Thoracic aorta (tissue), 2 donors: ENCODE measurements at regions not wholly inside any gene's neighbourhood (a gene's known extent, or its start where the extent isn't known, plus 50 kb on each side); places are given as distances from the start of the nearest gene placed in this dataset.
A peak's percentile ranks its signal among the peaks of the same experiment; 100 is the strongest.
"Not testable (repeated sequence)": the region's sequence is repeated elsewhere in the genome, so short reads cannot be mapped to it uniquely, and the experiment has no call there.

Experiments
- ATAC-seq: fragments of 150-250 bp; one replicate; pipeline ENCODE4 v1.8.0; 2017; ENCODE audit warnings: low read depth; ENCODE audit not compliant: insufficient number of reproducible peaks, low FRiP score
- DNase-seq: peaks from one replicate; pipeline ENCODE4 v3.0.0-alpha.2; 2020; ENCODE audit warnings: low spot score
- H3K27ac ChIP-seq, 2 donors: fragments of 200-600 bp; sonication (generic); 1 replicate in 1 of 2; 2 replicates in 1 of 2; pipeline ENCODE4 v1.5.1; 2016; ENCODE audit warnings: mild to moderate bottlenecking in 2 of 2, moderate library complexity in 2 of 2
- H3K27me3 ChIP-seq: fragments of 200-600 bp; sonication (generic); replicated peaks from 2 replicates; pipeline ENCODE4 v1.6.0; 2016; ENCODE audit warnings: mild to moderate bottlenecking; ENCODE audit not compliant: insufficient read depth
- H3K36me3 ChIP-seq: fragments of 200-600 bp; sonication (generic); one replicate; pipeline ENCODE4 v1.5.1; 2016
- H3K4me1 ChIP-seq, 2 donors: fragments of 200-600 bp; sonication (generic); 1 replicate in 1 of 2; 2 replicates in 1 of 2; pipeline versions ENCODE4 v1.5.1 to v1.6.0; 2016; ENCODE audit warnings: low read depth in 2 of 2, mild to moderate bottlenecking in 1 of 2; ENCODE audit not compliant: control insufficient read depth in 1 of 2
- H3K4me3 ChIP-seq: fragments of 200-600 bp; sonication (generic); 2 replicates; pipeline ENCODE4 v1.5.1; 2016; ENCODE audit warnings: mild to moderate bottlenecking
- H3K9me3 ChIP-seq: fragments of 200-600 bp; sonication (generic); 2 replicates; pipeline ENCODE4 v1.5.1; 2016
- TF ChIP-seq, protein P1 (sequence below): fragments of 200-600 bp; sonication (generic); IDR thresholded peaks from one replicate; pipeline ENCODE4 v1.5.1; 2019; ENCODE audit warnings: antibody characterized with exemption

DNA sequence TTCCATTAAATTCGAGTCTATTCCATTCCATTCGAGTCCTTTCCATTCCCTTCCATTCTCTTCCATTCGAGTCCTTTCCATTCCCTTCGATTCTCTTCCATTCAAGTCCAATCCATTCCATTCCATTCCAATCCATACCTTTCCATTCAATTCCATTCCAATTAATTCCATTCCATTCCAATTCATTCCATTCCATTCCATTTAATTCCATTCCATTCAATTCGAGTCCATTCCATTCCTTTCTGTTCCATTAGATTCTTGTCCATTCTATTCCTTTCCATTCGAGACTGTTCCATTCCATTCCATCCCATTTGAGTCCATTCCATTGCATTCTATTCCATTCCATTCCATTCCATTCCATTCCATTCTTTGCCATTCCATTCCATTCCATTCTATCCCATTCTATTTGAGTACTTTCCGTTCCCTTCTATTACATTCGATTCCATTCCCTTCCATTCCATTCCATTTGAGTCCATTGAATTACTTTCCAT, 1130.0 kb downstream of the RPIA start:
- no peak overlapping the region for H3K27ac ChIP-seq
- no peaks in the 10 kb centered on the region for H3K36me3 ChIP-seq
- H3K4me3 ChIP-seq, result no peak overlapping the region
- peaks cover 24% of the 10 kb centered on the region for H3K9me3 ChIP-seq
- ATAC-seq, result no peak
- TF ChIP-seq, protein P1, sequence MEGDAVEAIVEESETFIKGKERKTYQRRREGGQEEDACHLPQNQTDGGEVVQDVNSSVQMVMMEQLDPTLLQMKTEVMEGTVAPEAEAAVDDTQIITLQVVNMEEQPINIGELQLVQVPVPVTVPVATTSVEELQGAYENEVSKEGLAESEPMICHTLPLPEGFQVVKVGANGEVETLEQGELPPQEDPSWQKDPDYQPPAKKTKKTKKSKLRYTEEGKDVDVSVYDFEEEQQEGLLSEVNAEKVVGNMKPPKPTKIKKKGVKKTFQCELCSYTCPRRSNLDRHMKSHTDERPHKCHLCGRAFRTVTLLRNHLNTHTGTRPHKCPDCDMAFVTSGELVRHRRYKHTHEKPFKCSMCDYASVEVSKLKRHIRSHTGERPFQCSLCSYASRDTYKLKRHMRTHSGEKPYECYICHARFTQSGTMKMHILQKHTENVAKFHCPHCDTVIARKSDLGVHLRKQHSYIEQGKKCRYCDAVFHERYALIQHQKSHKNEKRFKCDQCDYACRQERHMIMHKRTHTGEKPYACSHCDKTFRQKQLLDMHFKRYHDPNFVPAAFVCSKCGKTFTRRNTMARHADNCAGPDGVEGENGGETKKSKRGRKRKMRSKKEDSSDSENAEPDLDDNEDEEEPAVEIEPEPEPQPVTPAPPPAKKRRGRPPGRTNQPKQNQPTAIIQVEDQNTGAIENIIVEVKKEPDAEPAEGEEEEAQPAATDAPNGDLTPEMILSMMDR, result no peak
- H3K4me1 ChIP-seq, result no peaks in the 10 kb centered on the region
- H3K27me3 ChIP-seq, result no peaks in the 10 kb centered on the region
- no peak for DNase-seq

DNA sequence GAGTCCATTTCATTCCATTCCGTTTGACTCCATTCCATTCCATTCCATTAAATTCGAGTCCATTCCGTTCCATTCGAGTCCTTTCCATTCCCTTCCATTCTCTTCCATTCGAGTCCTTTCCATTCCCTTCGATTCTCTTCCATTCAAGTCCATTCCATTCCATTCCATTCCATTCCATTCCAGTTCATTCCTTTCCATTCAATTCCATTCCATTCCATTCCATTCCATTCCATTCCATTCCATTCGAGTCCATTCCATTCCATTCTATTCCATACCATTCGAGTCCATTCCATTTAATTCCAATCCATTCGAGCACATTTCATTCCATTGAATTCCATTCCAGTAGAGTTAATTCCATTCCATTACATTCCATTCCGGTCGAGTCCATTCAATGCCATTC, 1130.9 kb downstream of the RPIA start:
- H3K9me3 ChIP-seq, result peaks cover 24% of the 10 kb centered on the region
- not testable (repeated sequence) for H3K27me3 ChIP-seq, H3K4me3 ChIP-seq, H3K27ac ChIP-seq, H3K4me1 ChIP-seq, H3K36me3 ChIP-seq, ATAC-seq, DNase-seq

DNA sequence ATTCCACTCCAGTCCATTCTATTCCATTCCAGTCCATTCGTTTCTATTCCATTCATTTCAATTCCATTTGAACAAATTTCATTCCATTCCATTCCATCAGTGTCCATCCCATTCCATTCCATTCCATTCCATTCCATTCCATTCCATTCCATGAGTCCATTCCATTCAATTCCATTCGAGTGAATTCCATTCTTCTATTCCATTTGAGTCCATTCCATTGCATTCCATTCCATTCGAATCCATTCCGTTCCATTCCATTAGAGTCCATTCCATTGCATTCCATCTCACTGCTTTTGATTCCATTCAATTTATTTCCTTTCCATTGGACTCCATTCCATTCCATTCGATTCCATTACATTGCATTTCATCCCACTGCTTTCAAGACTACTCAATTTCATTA, 1132.1 kb downstream of the RPIA start:
- no peak for ATAC-seq
- TF ChIP-seq, protein P1, result no peak
- no peak for DNase-seq
- Histone ChIP-seq H3K27me3 (no peaks in the 10 kb centered on the region), H3K4me1 (no peaks in the 10 kb centered on the region), H3K4me3 (no peak overlapping the region), H3K9me3 (peaks cover 21% of the 10 kb centered on the region), H3K27ac (no peak overlapping the region), H3K36me3 (no peaks in the 10 kb centered on the region)

DNA sequence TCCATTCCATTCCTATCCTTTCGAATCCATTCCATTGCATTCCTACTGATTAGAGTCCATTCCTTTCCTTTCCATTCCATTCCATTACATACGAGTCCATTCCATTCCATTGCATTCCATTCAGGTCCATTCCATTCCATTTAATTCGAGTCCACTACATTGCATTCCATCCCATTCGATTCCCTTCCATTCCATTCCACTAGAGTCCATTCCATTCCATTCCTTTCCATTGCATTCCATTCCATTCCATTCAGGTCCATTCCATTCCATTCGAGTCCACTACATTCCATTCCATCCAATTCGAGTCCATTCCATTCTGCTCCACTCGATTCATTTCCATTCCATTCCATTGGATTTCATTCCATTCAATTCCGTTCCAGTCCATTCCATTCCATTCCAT, 1133.6 kb downstream of the RPIA start:
- TF ChIP-seq, protein P1, result no peak
- Histone ChIP-seq H3K9me3 (peaks cover 16% of the 10 kb centered on the region), H3K27ac (no peak overlapping the region), H3K4me1 (no peaks in the 10 kb centered on the region), H3K36me3 (no peaks in the 10 kb centered on the region), H3K27me3 (no peaks in the 10 kb centered on the region), H3K4me3 (no peak overlapping the region)
- DNase-seq (no peak), ATAC-seq (no peak)

DNA sequence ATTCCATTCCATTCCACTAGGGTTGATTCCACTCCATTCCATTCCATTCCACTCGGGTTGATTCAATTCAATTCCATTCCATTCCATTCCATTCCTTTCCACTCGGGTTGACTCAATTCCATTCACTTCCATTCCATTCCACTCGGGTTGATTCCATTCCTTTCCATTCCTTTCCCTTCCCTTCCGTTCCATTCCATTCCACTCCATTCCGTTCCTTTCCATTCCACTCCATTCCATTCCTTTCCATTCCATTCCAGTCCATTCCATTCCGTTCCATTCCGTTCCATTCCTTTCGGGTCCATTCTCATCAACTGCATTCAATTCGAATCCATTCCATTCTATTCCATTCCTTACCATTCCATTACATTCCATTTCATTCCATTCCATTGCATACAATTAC, 1135.3 kb downstream of the RPIA start:
- not testable (repeated sequence) for ATAC-seq, H3K27ac ChIP-seq, H3K27me3 ChIP-seq, H3K4me1 ChIP-seq, H3K36me3 ChIP-seq, DNase-seq, H3K4me3 ChIP-seq
- H3K9me3 ChIP-seq, result peaks cover 14% of the 10 kb centered on the region

DNA sequence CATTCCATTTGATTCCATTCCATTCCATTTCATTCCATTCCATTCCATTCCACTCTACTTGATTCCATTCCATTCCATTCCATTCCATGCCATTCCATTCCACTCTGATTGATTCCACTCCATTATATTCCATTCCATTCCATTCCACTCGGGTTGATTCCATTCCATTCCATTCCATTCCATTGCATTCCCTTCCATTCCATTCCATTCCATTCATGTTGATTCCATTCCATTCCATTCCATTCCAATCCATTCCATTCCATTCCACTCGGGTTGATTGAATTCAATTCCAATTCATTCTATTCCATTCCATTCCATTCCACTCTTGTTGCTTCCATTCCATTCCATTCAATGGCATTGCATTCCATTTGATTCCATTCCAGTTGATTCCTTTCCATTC, 1136.4 kb downstream of the RPIA start:
- not testable (repeated sequence) for H3K36me3 ChIP-seq, DNase-seq, H3K4me3 ChIP-seq, ATAC-seq, H3K27ac ChIP-seq, H3K27me3 ChIP-seq, H3K4me1 ChIP-seq
- H3K9me3 ChIP-seq, result peaks cover 11% of the 10 kb centered on the region

DNA sequence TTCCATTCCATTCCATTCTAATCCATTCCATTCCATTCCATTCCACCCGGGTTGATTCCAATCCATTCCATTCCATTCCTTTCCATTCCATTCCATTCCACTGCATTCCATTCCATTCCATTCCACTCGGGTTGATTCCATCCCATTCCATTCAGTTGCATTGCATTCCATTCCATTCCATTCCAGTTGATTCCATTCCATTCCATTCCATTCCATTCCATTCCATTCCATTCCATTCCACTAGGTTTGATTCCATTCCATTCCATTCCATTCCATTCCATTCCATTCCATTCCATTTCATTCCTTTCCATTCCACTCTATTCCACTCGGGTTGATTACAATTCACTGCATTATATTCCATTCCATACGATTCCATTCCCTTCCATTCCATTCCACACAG, 1136.9 kb downstream of the RPIA start:
- not testable (repeated sequence) for H3K27ac ChIP-seq, ATAC-seq, H3K36me3 ChIP-seq, DNase-seq, H3K27me3 ChIP-seq, H3K4me3 ChIP-seq, H3K4me1 ChIP-seq
- peaks cover 11% of the 10 kb centered on the region for H3K9me3 ChIP-seq

DNA sequence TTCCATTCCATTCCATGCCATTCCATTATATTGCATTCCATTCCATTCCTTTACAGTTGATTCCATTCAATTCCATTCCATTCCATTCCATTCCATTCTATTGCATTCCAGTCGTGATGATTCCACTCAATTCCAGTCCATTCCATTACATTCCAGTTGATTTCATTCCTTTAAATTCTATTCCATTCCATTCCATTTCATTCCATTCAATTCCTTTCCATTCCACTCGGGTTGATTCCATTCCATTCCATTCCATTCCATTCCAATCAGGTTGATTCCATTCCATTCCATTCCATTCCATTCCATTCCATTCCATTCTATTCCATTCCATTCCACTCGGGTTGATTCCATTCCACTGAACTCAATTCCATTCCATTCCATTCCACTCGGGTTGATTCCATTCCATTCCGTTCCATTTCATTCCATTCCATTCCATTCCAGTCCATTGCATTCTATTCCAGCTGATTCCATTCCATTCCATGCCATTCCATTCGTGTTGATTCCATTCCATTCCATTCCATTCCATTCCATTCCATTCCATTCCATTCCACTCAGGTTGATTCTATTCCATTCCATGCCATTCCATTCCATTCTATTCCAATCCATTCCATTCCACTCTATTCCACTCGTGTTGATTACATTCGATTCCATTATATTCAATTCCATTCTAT, 1137.6 kb downstream of the RPIA start:
- not testable (repeated sequence) for H3K27ac ChIP-seq, DNase-seq, H3K36me3 ChIP-seq, H3K4me3 ChIP-seq, H3K4me1 ChIP-seq, H3K27me3 ChIP-seq, H3K9me3 ChIP-seq
- ATAC-seq, result peak; percentile 51
